Naive thymus-derived CD4-positive, alpha-beta T cell (primary cell): ENCODE measurements at regions not wholly inside any gene's neighbourhood (a gene's known extent, or its start where the extent isn't known, plus 50 kb on each side); places are given as distances from the start of the nearest gene placed in this dataset.

Experiments used
- ATAC-seq: fragments of 150-1000 bp; cut with Tn5 transposase; 2 replicates; pipeline ENCODE4 v1.10.0; 2021; ENCODE audit warnings: mild to moderate bottlenecking, moderate library complexity
- CTCF ChIA-PET: fragments of 350-600 bp; sonication (Branson Sonifier 250); formaldehyde crosslinking; loops from one replicate; lab custom pipeline; 2021; ENCODE audit warnings: antibody characterized with exemption; lab: Charles Lee
- POLR2A ChIA-PET: fragments of 350-600 bp; sonication (Branson Sonifier 250); formaldehyde crosslinking; loops from one replicate; lab custom pipeline; 2021; ENCODE audit warnings: antibody characterized with exemption, inconsistent platforms; lab: Charles Lee
- DNase-seq, 9 donors: peaks; one replicate each; pipeline versions ENCODE4 v3.0.0 to v3.0.0-alpha.2; 2020 to 2022; ENCODE audit warnings: mixed read lengths in 1 of 9
- H3K27ac ChIP-seq: one replicate; pipeline ENCODE4 v1.7.0; 2013; ENCODE audit warnings: mild to moderate bottlenecking, low read depth, low read length, moderate library complexity
- H3K27me3 ChIP-seq, 2 donors: one replicate each; pipeline ENCODE4 v1.7.0; 2013; ENCODE audit warnings: low read length in 2 of 2, mild to moderate bottlenecking in 2 of 2, moderate library complexity in 2 of 2; ENCODE audit not compliant: control insufficient read depth in 2 of 2, insufficient read depth in 2 of 2
- H3K36me3 ChIP-seq, 3 experiments: 1 replicate in 2 of 3; 2 replicates in 1 of 3; pipeline ENCODE4 v1.7.0; 2013; ENCODE audit warnings: low read length in 3 of 3, mild to moderate bottlenecking in 3 of 3, moderate library complexity in 1 of 3; ENCODE audit not compliant: insufficient read depth in 3 of 3, control insufficient read depth in 2 of 3
- H3K4me1 ChIP-seq, 2 donors: one replicate each; pipeline ENCODE4 v1.7.0; 2013; ENCODE audit warnings: low read length in 2 of 2, mild to moderate bottlenecking in 2 of 2, moderate library complexity in 1 of 2; ENCODE audit not compliant: control insufficient read depth in 2 of 2, insufficient read depth in 2 of 2
- H3K4me3 ChIP-seq: 2 replicates; pipeline ENCODE4 v1.7.0; 2013; ENCODE audit warnings: mild to moderate bottlenecking, low read length
- H3K9me3 ChIP-seq, 3 experiments: 1 replicate in 2 of 3; 2 replicates in 1 of 3; pipeline ENCODE4 v1.7.0; 2013; ENCODE audit warnings: low read length in 3 of 3; ENCODE audit not compliant: control insufficient read depth in 2 of 3
- H3K27ac Mint-ChIP-seq, 9 donors: one replicate each; pipeline ENCODE4 v1.8.0; 2020 to 2022; ENCODE audit warnings: mixed read lengths in 9 of 9, mild to moderate bottlenecking in 8 of 9, moderate library complexity in 5 of 9, inconsistent platforms in 2 of 9
- H3K27me3 Mint-ChIP-seq, 5 donors: one replicate each; pipeline ENCODE4 v1.8.0; 2021 to 2022; ENCODE audit warnings: mixed read lengths in 5 of 5, mild to moderate bottlenecking in 1 of 5
- H3K36me3 Mint-ChIP-seq, 5 donors: one replicate each; pipeline ENCODE4 v1.8.0; 2020 to 2022; ENCODE audit warnings: mixed read lengths in 5 of 5, mild to moderate bottlenecking in 3 of 5, inconsistent platforms in 1 of 5
- H3K4me1 Mint-ChIP-seq, 7 donors: one replicate each; pipeline ENCODE4 v1.8.0; 2020 to 2022; ENCODE audit warnings: mixed read lengths in 7 of 7, mild to moderate bottlenecking in 3 of 7, inconsistent platforms in 1 of 7
- H3K4me3 Mint-ChIP-seq, 10 donors: one replicate each; pipeline ENCODE4 v1.8.0; 2020 to 2022; ENCODE audit warnings: mild to moderate bottlenecking in 10 of 10, mixed read lengths in 10 of 10, moderate library complexity in 6 of 10, inconsistent platforms in 2 of 10
- H3K9me3 Mint-ChIP-seq, 11 donors: one replicate each; pipeline ENCODE4 v1.8.0; 2020 to 2022; ENCODE audit warnings: mixed read lengths in 11 of 11, mild to moderate bottlenecking in 4 of 11, inconsistent platforms in 1 of 11, moderate library complexity in 1 of 11
- intact Hi-C, 2 donors: fragments of 100-400 bp; cut with micrococcal nuclease; formaldehyde crosslinking; loops; one replicate each; pipeline ENCODE4 v1.15.1; 2023

DNA sequence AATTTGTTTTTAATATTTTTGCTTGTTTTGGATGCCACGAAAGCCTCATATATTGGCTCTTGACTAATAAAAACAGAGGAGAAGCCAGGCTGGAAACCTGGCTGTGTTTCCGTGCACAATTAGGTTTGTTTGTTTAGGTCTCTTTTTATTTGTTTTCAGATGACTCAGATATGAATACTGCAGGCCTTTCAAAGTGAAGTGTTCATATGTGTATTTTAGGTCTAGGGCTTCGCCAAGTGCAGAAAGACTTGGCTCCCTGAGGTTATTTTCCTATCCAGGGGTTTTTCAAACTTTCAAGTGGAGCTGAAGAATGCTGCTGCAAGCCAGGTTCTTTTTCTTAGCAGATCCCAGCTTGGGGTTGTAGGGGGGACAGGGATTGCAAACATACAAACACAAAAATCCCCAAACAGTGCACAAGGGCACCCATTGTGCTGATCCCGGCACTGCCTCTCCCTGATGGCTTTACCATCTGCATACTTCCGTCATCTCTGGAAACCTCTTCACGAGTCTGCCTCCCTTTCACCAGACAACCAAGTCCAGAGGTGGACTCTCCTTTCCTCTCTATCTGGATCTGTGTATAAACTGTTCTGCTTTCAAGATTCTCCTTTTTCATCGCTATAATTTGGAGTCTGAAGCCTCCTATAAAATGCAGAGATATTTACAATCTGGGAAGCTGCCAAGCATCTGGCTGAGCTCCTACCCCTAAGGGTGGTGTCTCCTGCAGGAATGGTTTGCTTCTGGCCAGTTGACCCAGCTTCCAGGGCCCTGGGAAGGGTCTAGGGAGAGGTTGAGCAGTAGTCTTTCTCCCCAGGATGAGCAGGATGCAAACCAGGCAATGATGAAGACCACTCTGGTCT is 108.6 kb downstream of the SMIM20 start:
- no peak overlapping the region for H3K27ac Mint-ChIP-seq
- no peaks in the 10 kb centered on the region for H3K27me3 ChIP-seq
- H3K36me3 ChIP-seq = no peaks in the 10 kb centered on the region
- H3K27ac ChIP-seq = no peak overlapping the region
- H3K9me3 Mint-ChIP-seq = peaks cover 0 to 1% (median 0%) of the 10 kb centered on the region in 11 donors
- POLR2A ChIA-PET = no interaction called here
- H3K4me3 ChIP-seq = no peak overlapping the region
- ATAC-seq (no peak), DNase-seq (no peak)
- H3K4me3 Mint-ChIP-seq = no peak overlapping the region
- no peaks in the 10 kb centered on the region for H3K9me3 ChIP-seq
- CTCF ChIA-PET = interaction anchor here (0.9 kb wide), 1 partner anchor 309 kb away, joined by 3 read pairs; no protein-coding TSS in a partner anchor
- intact Hi-C loops = no loop called here
- H3K4me1 Mint-ChIP-seq = peaks cover 0 to 6% (median 0%) of the 10 kb centered on the region in 7 donors
- H3K27me3 Mint-ChIP-seq = peaks cover 5 to 41% (median 22%) of the 10 kb centered on the region in 5 donors
- H3K4me1 ChIP-seq = no peaks in the 10 kb centered on the region
- no peaks in the 10 kb centered on the region for H3K36me3 Mint-ChIP-seq

DNA sequence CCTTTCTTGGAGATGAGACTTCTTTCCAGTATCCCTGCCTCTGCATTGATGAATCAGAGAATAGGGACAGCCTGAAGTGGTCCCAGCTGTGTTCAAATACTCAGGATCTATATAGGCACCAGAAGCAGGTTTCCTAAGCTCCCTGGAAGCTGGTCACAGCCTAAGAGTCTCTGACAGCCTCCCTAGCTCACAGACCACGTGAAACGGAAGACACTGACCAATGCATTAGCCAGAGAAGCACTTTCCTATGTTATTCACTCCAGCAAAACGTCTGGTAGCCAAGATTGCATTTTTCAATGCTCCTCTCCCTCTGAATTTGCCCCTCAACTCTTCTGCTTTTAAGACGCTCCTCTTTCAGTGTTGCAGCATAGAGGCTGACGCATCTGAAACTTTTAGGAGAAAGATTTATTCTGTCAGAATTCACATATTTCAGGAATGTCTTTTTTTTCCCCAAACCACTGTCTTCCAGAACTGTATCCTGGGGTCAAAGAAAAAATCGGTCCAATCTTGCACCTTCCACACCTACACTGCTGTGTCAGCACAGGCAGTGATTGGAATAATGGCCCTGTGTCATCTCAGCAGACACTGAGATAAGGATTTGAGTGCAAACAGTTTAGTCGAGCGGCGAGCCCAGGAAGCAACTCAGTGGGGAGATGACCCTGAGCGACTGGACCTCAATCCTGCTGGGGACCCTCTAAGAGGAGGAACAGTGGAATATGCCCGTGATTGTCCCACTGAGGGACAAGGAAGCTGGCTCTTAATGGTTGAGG is 109.4 kb downstream of the SMIM20 start:
- Mint-ChIP-seq H3K4me1 (peaks cover 0 to 6% (median 0%) of the 10 kb centered on the region in 7 donors), H3K4me3 (no peak overlapping the region), H3K27me3 (peaks cover 5 to 45% (median 24%) of the 10 kb centered on the region in 5 donors), H3K36me3 (no peaks in the 10 kb centered on the region), H3K9me3 (peaks cover 0 to 1% (median 0%) of the 10 kb centered on the region in 11 donors), H3K27ac (no peak overlapping the region)
- H3K4me1 ChIP-seq = no peaks in the 10 kb centered on the region
- no peaks in the 10 kb centered on the region for H3K27me3 ChIP-seq
- ChIA-PET CTCF (interaction anchor here (0.9 kb wide), 1 partner anchor 309 kb away, joined by 3 read pairs; no protein-coding TSS in a partner anchor), POLR2A (no interaction called here)
- DNase-seq (no peak), ATAC-seq (no peak)
- no peak overlapping the region for H3K27ac ChIP-seq
- no peaks in the 10 kb centered on the region for H3K36me3 ChIP-seq
- intact Hi-C loops = no loop called here
- no peak overlapping the region for H3K4me3 ChIP-seq
- no peaks in the 10 kb centered on the region for H3K9me3 ChIP-seq

- H3K4me1 ChIP-seq = no peaks in the 10 kb centered on the region
- CTCF ChIA-PET = no interaction called here
- Mint-ChIP-seq H3K4me1 (peaks cover 0 to 8% (median 0%) of the 10 kb centered on the region in 7 donors), H3K27me3 (peaks cover 5 to 45% (median 27%) of the 10 kb centered on the region in 5 donors), H3K9me3 (peaks cover 0 to 1% (median 0%) of the 10 kb centered on the region in 11 donors), H3K4me3 (no peak overlapping the region), H3K27ac (no peak overlapping the region), H3K36me3 (no peaks in the 10 kb centered on the region)
- ATAC-seq = no peak
- POLR2A ChIA-PET = no interaction called here
- no peak overlapping the region for H3K27ac ChIP-seq
- no peaks in the 10 kb centered on the region for H3K36me3 ChIP-seq
- DNase-seq = no peak
- no peaks in the 10 kb centered on the region for H3K9me3 ChIP-seq
- intact Hi-C loops = no loop called here
- peaks cover 0 to 1% of the 10 kb centered on the region in 2 donors for H3K27me3 ChIP-seq
- H3K4me3 ChIP-seq = no peak overlapping the region
Observed at GRCh38 chr4:26024079-26024478, 110.1 kb downstream of the SMIM20 start.

DNA sequence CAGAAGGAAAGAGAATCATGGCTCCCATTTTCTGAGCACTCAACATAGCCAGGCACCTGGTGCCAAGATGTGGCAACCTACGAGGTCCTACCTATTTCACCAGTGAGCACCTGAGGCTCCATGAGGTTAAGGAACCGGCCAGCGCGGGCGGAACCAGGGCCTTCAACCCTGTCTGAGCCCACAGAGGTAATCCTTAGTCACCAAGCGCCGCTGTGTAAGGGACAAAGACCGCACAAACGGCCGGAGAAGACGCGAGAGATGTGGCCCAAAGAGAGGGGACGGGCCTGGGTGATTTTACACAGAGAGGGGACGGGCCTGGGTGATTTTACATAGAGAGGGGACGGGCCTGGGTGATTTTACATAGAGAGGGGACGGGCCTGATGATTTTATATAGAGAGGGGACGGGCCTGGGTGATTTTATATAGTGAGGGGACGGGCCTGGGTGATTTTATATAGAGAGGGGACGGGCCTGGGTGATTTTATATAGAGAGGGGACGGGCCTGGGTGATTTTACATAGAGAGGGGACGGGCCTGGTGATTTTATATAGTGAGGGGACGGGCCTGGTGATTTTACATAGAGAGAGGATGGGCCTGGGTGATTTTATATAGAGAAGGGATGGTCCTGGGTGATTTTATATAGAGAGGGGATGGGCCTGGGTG is 114.2 kb downstream of the SMIM20 start:
- Mint-ChIP-seq H3K27me3 (peaks cover 0 to 34% (median 20%) of the 10 kb centered on the region in 5 donors), H3K4me1 (peaks cover 0 to 10% (median 0%) of the 10 kb centered on the region in 7 donors), H3K36me3 (no peaks in the 10 kb centered on the region), H3K9me3 (no peaks in the 10 kb centered on the region), H3K27ac (no peak overlapping the region), H3K4me3 (peak overlapping the region in 1 of 10 donors; percentile 17)
- DNase-seq (no peak), ATAC-seq (no peak)
- no peaks in the 10 kb centered on the region for H3K4me1 ChIP-seq
- ChIA-PET CTCF (interaction anchor here (1.0 kb wide), 1 partner anchor 386 kb away, joined by 3 read pairs; no protein-coding TSS in a partner anchor), POLR2A (no interaction called here)
- intact Hi-C loops = loop anchor here (1.0 to 5.0 kb wide), 5 partner anchors 297 to 984 kb away; no protein-coding TSS in a partner anchor
- no peaks in the 10 kb centered on the region for H3K9me3 ChIP-seq
- no peaks in the 10 kb centered on the region for H3K36me3 ChIP-seq
- no peak overlapping the region for H3K4me3 ChIP-seq
- H3K27me3 ChIP-seq = peaks cover 0 to 4% of the 10 kb centered on the region in 2 donors
- H3K27ac ChIP-seq = no peak overlapping the region

DNA sequence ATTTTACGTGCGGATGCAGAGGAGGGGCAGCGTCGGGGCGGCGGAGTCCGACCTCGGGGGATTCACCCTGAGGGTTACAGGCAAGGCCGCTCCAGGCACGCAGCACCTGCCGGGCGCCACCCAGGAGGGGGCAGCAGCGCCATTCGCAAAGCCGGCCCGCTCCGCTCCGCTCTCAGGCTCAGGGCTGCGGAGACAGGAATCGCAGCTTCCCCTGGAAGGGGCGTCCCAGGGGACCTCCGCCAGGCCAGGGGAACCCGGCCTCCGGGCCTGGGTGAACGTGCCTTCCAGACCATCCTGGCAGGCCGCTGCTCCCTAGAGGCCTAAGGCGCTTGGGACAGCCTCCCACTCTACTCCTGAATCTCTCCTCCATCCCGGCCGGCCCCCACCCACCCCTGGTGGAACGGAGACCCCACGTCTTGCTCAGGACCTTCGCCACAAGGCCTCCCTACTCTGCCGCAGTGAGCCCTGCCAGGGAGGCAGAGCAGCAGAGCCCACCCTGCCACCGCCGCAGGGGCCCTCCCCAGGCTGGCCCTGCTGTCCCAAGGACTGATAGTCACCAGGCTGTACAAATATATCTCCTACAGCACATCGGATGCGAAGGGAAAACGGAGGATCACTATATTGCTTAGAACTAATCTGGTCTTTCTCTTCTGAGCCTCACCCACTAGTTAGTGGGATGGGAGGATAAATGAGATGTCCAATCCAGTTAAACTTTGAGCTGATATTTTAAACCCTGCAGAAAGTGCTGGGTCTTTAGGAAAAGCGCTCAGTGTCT is 115.0 kb downstream of the SMIM20 start:
- CTCF ChIA-PET = no interaction called here
- H3K27me3 Mint-ChIP-seq = peaks cover 0 to 27% (median 16%) of the 10 kb centered on the region in 5 donors
- POLR2A ChIA-PET = no interaction called here
- no peak overlapping the region for H3K27ac Mint-ChIP-seq
- Histone ChIP-seq H3K27ac (no peak overlapping the region), H3K36me3 (no peaks in the 10 kb centered on the region), H3K4me1 (no peaks in the 10 kb centered on the region), H3K27me3 (peaks cover 0 to 4% of the 10 kb centered on the region in 2 donors), H3K9me3 (no peaks in the 10 kb centered on the region), H3K4me3 (no peak overlapping the region)
- H3K4me3 Mint-ChIP-seq = peak overlapping the region in 2 of 10 donors; percentile 12 to 39
- peak in 8 of 9 donors; percentile 11 to 82 (median 18) for DNase-seq
- intact Hi-C loops = loop anchor here (1.0 to 5.0 kb wide), 5 partner anchors 296 to 983 kb away; no protein-coding TSS in a partner anchor
- no peaks in the 10 kb centered on the region for H3K9me3 Mint-ChIP-seq
- ATAC-seq = peak; percentile 80
- H3K4me1 Mint-ChIP-seq = peaks cover 0 to 10% (median 0%) of the 10 kb centered on the region in 7 donors
- H3K36me3 Mint-ChIP-seq = no peaks in the 10 kb centered on the region
